GM20000 (cell line): ENCODE measurements at regions not wholly inside any gene's neighbourhood (a gene's known extent, or its start where the extent isn't known, plus 50 kb on each side); places are given as distances from the start of the nearest gene placed in this dataset.

Experiments used
- DNase-seq: peaks from one replicate; pipeline ENCODE4 v3.0.0; 2012; ENCODE audit warnings: low spot score
- CTCF ChIP-seq: IDR thresholded peaks from 2 replicates; pipeline ENCODE4 v1.5.1; 2012; ENCODE audit warnings: mild to moderate bottlenecking, control low read depth; ENCODE audit errors: extremely low read depth, missing control alignments

GRCh38 chr4:57676394-57676793, 566.2 kb upstream of the IGFBP7 start:
- no peak for TF ChIP-seq CTCF
- no peak for DNase-seq

- DNase-seq, result no peak
- no peak for TF ChIP-seq CTCF
These were observed 562.8 kb upstream of the IGFBP7 start for GRCh38 chr4:57672846-57673433.

- no peak for DNase-seq
These were observed 558.4 kb upstream of the IGFBP7 start for GRCh38 chr4:57668621-57669020.

GRCh38 chr4:57665806-57666205, 555.6 kb upstream of the IGFBP7 start:
- TF ChIP-seq CTCF, result no peak
- no peak for DNase-seq

More at GRCh38 chr4:57668621-57669020, 558.4 kb upstream of the IGFBP7 start:
- no peak for TF ChIP-seq CTCF

GRCh38 chr4:57661517-57662090, 551.4 kb upstream of the IGFBP7 start:
- DNase-seq, result no peak
- no peak for TF ChIP-seq CTCF

- no peak for TF ChIP-seq CTCF
- no peak for DNase-seq
These were observed 548.5 kb upstream of the IGFBP7 start for GRCh38 chr4:57658673-57659072.

GRCh38 chr4:57658188-57658587, 548.0 kb upstream of the IGFBP7 start:
- TF ChIP-seq CTCF, result no peak
- DNase-seq, result no peak
